ENCODE measurements at regions not wholly inside any gene's neighbourhood (a gene's known extent, or its start where the extent isn't known, plus 50 kb on each side); places are given as distances from the start of the nearest gene placed in this dataset.

DNA sequence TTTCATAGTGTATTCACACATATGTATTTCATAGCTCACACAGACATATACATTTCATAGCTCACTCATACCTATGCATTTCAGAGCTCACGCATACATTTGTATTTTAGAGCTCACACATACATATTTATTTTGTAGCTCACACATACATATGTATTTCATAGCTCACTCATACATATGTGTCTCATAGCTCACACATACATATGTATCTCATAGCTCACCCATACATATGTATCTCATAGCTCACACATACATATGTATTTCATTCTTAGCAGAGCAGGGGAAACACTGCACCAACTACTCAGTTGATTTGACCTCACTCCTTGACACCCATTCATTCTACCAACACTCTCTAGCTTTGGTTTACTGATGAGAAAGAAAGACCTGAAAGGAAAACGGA, 713.6 kb downstream of the QKI start:
- Histone ChIP-seq H3K4me2 (ENCODE audit: low read depth, low read length) (no peak overlapping the region), H3K9me3 (replicated peaks; ENCODE audit: insufficient read depth, low read length) (no peaks in the 10 kb centered on the region), H3K4me1 (ENCODE audit: low read length) (no peaks in the 10 kb centered on the region), H3K27me3 (replicated peaks; ENCODE audit: insufficient read depth, low read length) (no peaks in the 10 kb centered on the region), H3K36me3 (replicated peaks; ENCODE audit: insufficient read depth, low read length) (no peaks in the 10 kb centered on the region), H3K9me2 (replicated peaks; ENCODE audit: insufficient read depth, low read length) (no peaks in the 10 kb centered on the region), H4K20me1 (ENCODE audit: insufficient read depth, low read length) (no peaks in the 10 kb centered on the region), H3K79me2 (ENCODE audit: low read length) (no peaks in the 10 kb centered on the region), H3K27ac (ENCODE audit: low read length) (no peak overlapping the region), H3K4me3 (ENCODE audit: low read length) (no peak overlapping the region), H2AFZ (ENCODE audit: low read length) (no peak overlapping the region), H3K9ac (ENCODE audit: low read length) (no peak overlapping the region), H3F3A (ENCODE audit: insufficient read depth, low read length) (no peaks in the 10 kb centered on the region)
- TF ChIP-seq EZH2 (optimal IDR thresholded peaks at IDR 0.05; ENCODE audit: low read depth, low read length): no peak
- TF ChIP-seq, protein P1, sequence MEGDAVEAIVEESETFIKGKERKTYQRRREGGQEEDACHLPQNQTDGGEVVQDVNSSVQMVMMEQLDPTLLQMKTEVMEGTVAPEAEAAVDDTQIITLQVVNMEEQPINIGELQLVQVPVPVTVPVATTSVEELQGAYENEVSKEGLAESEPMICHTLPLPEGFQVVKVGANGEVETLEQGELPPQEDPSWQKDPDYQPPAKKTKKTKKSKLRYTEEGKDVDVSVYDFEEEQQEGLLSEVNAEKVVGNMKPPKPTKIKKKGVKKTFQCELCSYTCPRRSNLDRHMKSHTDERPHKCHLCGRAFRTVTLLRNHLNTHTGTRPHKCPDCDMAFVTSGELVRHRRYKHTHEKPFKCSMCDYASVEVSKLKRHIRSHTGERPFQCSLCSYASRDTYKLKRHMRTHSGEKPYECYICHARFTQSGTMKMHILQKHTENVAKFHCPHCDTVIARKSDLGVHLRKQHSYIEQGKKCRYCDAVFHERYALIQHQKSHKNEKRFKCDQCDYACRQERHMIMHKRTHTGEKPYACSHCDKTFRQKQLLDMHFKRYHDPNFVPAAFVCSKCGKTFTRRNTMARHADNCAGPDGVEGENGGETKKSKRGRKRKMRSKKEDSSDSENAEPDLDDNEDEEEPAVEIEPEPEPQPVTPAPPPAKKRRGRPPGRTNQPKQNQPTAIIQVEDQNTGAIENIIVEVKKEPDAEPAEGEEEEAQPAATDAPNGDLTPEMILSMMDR (IDR thresholded peaks at IDR 0.05; ENCODE audit: low read length): no peak
- TF ChIP-seq EZH2phosphoT487 (IDR thresholded peaks at IDR 0.05; ENCODE audit: low read length): no peak
- DNase-seq: no peak

- H3K27me3 ChIP-seq (replicated peaks; ENCODE audit: insufficient read depth, low read length): no peaks in the 10 kb centered on the region
- H3K36me3 ChIP-seq (replicated peaks; ENCODE audit: insufficient read depth, low read length): no peaks in the 10 kb centered on the region
- H3K9me2 ChIP-seq (replicated peaks; ENCODE audit: insufficient read depth, low read length): no peaks in the 10 kb centered on the region
- no peaks in the 10 kb centered on the region for H3K4me1 ChIP-seq (ENCODE audit: low read length)
- no peaks in the 10 kb centered on the region for H3K79me2 ChIP-seq (ENCODE audit: low read length)
- no peak for DNase-seq
- no peaks in the 10 kb centered on the region for H3K9me3 ChIP-seq (replicated peaks; ENCODE audit: insufficient read depth, low read length)
- no peak overlapping the region for H2AFZ ChIP-seq (ENCODE audit: low read length)
- TF ChIP-seq, protein P1 (IDR thresholded peaks at IDR 0.05; ENCODE audit: low read length): no peak
- TF ChIP-seq EZH2 (optimal IDR thresholded peaks at IDR 0.05; ENCODE audit: low read depth, low read length) (no peak), EZH2phosphoT487 (IDR thresholded peaks at IDR 0.05; ENCODE audit: low read length) (no peak)
- H3K9ac ChIP-seq (ENCODE audit: low read length): no peak overlapping the region
- H3K4me3 ChIP-seq (ENCODE audit: low read length): no peak overlapping the region
- H3F3A ChIP-seq (ENCODE audit: insufficient read depth, low read length): no peaks in the 10 kb centered on the region
- H3K27ac ChIP-seq (ENCODE audit: low read length): no peak overlapping the region
- H4K20me1 ChIP-seq (ENCODE audit: insufficient read depth, low read length): no peaks in the 10 kb centered on the region
- no peak overlapping the region for H3K4me2 ChIP-seq (ENCODE audit: low read depth, low read length)
Observed at GRCh38 chr6:164124986-164125385, 710.5 kb downstream of the QKI start.

GRCh38 chr6:164124473-164124872, 710.0 kb downstream of the QKI start:
- Histone ChIP-seq H3K79me2 (ENCODE audit: low read length) (no peaks in the 10 kb centered on the region), H3K4me1 (ENCODE audit: low read length) (no peaks in the 10 kb centered on the region), H3K4me2 (ENCODE audit: low read depth, low read length) (no peak overlapping the region), H3K27ac (ENCODE audit: low read length) (no peak overlapping the region), H3K36me3 (replicated peaks; ENCODE audit: insufficient read depth, low read length) (no peaks in the 10 kb centered on the region), H3K27me3 (replicated peaks; ENCODE audit: insufficient read depth, low read length) (no peaks in the 10 kb centered on the region), H4K20me1 (ENCODE audit: insufficient read depth, low read length) (no peaks in the 10 kb centered on the region), H3F3A (ENCODE audit: insufficient read depth, low read length) (no peaks in the 10 kb centered on the region), H3K9ac (ENCODE audit: low read length) (no peak overlapping the region), H3K4me3 (ENCODE audit: low read length) (no peak overlapping the region), H2AFZ (ENCODE audit: low read length) (no peak overlapping the region), H3K9me2 (replicated peaks; ENCODE audit: insufficient read depth, low read length) (no peaks in the 10 kb centered on the region), H3K9me3 (replicated peaks; ENCODE audit: insufficient read depth, low read length) (no peaks in the 10 kb centered on the region)
- DNase-seq: no peak
- TF ChIP-seq, protein P1 (IDR thresholded peaks at IDR 0.05; ENCODE audit: low read length): no peak
- TF ChIP-seq EZH2phosphoT487 (IDR thresholded peaks at IDR 0.05; ENCODE audit: low read length) (no peak), EZH2 (optimal IDR thresholded peaks at IDR 0.05; ENCODE audit: low read depth, low read length) (no peak)

Data from MM.1S (cell line).